Kidney (tissue), 13 donors: ENCODE measurements at regions not wholly inside any gene's neighbourhood (a gene's known extent, or its start where the extent isn't known, plus 50 kb on each side); places are given as distances from the start of the nearest gene placed in this dataset.

Experiments
- DNase-seq, 5 donors: peaks; one replicate each; pipeline ENCODE4 v3.0.0-alpha.2; 2013 to 2020
- FAIRE-seq: peaks from 2 replicates; lab custom pipeline; 2012; peaks lifted over from hg19 to GRCh38; lab: Jason Lieb, UNC
- H3K27ac ChIP-seq, 2 donors: one replicate each; pipeline ENCODE4 v1.7.0; 2013; ENCODE audit warnings: low read depth in 2 of 2, low read length in 2 of 2, inconsistent platforms in 1 of 2
- H3K27me3 ChIP-seq: one replicate; pipeline ENCODE4 v1.7.1; 2013; ENCODE audit warnings: low read length, inconsistent platforms; ENCODE audit not compliant: control insufficient read depth, insufficient read depth
- H3K36me3 ChIP-seq, 3 donors: one replicate each; pipeline versions ENCODE4 v1.7.0 to v1.7.1; 2013; ENCODE audit warnings: low read length in 3 of 3, control low read depth in 1 of 3, inconsistent platforms in 1 of 3; ENCODE audit not compliant: insufficient read depth in 3 of 3, control insufficient read depth in 2 of 3
- H3K4me1 ChIP-seq, 3 donors: one replicate each; pipeline versions ENCODE4 v1.7.0 to v1.7.1; 2013; ENCODE audit warnings: low read length in 3 of 3, inconsistent platforms in 1 of 3, low read depth in 1 of 3; ENCODE audit not compliant: control insufficient read depth in 2 of 3, insufficient read depth in 2 of 3
- H3K4me3 ChIP-seq, 3 donors: one replicate each; pipeline versions ENCODE4 v1.7.0 to v1.8.1; 2013; ENCODE audit warnings: low read length in 3 of 3, control low read depth in 1 of 3, inconsistent platforms in 1 of 3
- H3K9ac ChIP-seq, 3 donors: one replicate each; pipeline versions ENCODE4 v1.7.0 to v1.7.1; 2013; ENCODE audit warnings: low read length in 3 of 3, control low read depth in 1 of 3, inconsistent platforms in 1 of 3
- H3K9me3 ChIP-seq, 3 donors: one replicate each; pipeline versions ENCODE4 v1.7.0 to v1.7.1; 2013; ENCODE audit warnings: low read length in 3 of 3, control low read depth in 1 of 3, inconsistent platforms in 1 of 3; ENCODE audit not compliant: control insufficient read depth in 2 of 3, insufficient read depth in 1 of 3
- CTCF ChIP-seq: IDR thresholded peaks from 3 replicates; pipeline ENCODE4 v1.5.1; 2012; ENCODE audit warnings: mild to moderate bottlenecking, moderate library complexity, borderline replicate concordance; ENCODE audit not compliant: insufficient read depth; ENCODE audit errors: extremely low read depth
- intact Hi-C: fragments of 100-400 bp; cut with DNase I; formaldehyde crosslinking; loops from one replicate; pipeline ENCODE4 v1.11.1; 2022
- donor health status: control.
- donor health status: control.
- donor health status: control.
- donor health status: control.
- donor health status: control.
- donor health status: DM: yes; HTN: yes; CAD: no.
- donor health status: Normal renal cell carcinoma (clear cell type).

GRCh38 chr10:23877791-23878320 lies 331.1 kb upstream of the KIAA1217 start:
- Histone ChIP-seq H3K9me3 (no peaks in the 10 kb centered on the region), H3K4me3 (no peak overlapping the region), H3K27me3 (no peaks in the 10 kb centered on the region), H3K4me1 (no peaks in the 10 kb centered on the region), H3K9ac (no peak overlapping the region), H3K36me3 (no peaks in the 10 kb centered on the region), H3K27ac (no peak overlapping the region)
- DNase-seq (no peak), FAIRE-seq (no peak)
- intact Hi-C loops = no loop called here
- no peak for TF ChIP-seq CTCF

DNA sequence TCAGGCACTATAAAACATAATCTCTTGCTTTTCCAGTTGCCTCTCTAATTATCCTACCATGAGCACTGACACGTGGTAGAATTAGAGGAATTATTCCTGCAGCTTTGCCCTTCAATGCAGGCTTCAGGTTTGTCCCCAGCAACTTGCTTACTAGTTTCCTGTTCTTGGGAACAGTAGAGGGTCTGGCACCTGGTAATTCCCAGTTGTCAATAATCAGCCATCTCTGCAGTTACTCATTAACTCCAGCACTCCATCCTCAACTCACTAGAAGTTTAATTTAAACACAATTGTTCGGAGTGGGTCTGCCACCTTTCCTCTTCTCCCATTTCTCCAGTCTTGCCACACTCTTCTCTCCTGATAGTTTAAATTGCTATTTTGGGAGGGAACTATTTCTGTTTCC lies 324.3 kb upstream of the KIAA1217 start:
- H3K36me3 ChIP-seq = no peaks in the 10 kb centered on the region
- intact Hi-C loops = no loop called here
- no peaks in the 10 kb centered on the region for H3K9me3 ChIP-seq
- H3K4me1 ChIP-seq = no peaks in the 10 kb centered on the region
- TF ChIP-seq CTCF = no peak
- no peak overlapping the region for H3K9ac ChIP-seq
- H3K27me3 ChIP-seq = no peaks in the 10 kb centered on the region
- H3K27ac ChIP-seq = no peak overlapping the region
- H3K4me3 ChIP-seq = no peak overlapping the region
- peak in 3 of 5 donors; percentile 32 to 73 (median 73) for DNase-seq
- FAIRE-seq = no peak

DNA sequence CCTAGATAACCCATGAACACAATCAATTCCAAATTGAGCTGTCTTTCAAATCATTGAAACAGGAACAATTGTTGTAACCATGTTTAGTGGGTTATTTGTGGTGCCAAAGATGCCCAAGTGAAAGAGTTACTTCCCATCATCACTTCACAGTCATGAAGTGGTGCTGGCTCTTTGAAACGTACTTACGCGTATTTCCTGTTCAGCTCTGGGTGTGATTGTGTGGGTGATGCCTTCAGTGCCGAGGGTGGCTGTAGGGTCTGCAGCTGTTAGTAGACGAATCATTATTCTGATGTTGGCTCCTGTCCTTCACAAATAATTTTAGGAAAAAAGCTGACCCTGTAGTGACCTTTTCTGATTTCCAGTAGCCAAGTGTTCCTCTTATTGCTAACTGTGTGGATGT lies 323.1 kb upstream of the KIAA1217 start:
- no peaks in the 10 kb centered on the region for H3K9me3 ChIP-seq
- H3K9ac ChIP-seq = no peak overlapping the region
- intact Hi-C loops = no loop called here
- no peaks in the 10 kb centered on the region for H3K4me1 ChIP-seq
- TF ChIP-seq CTCF = no peak
- H3K27ac ChIP-seq = no peak overlapping the region
- DNase-seq (no peak), FAIRE-seq (no peak)
- H3K27me3 ChIP-seq = no peaks in the 10 kb centered on the region
- no peak overlapping the region for H3K4me3 ChIP-seq
- H3K36me3 ChIP-seq = no peaks in the 10 kb centered on the region

DNA sequence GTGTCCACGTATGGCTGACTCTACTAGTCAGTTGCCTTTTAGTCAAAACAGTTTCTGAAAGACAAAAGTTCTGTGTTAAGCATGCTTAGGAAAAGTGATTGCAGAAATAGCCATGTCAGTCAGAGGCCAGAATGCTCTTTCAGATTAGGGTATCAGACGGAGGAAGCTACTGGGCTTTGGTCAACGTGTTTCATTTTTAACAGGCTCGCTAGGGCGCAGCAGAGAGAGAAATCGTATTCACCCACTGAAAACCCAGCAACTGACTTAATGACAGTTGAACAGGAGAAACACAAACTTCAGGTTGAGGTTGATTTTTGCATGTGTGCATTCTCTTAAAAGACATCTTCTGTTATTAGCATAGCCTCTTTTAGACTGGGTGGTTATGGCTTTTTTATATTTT lies 322.6 kb upstream of the KIAA1217 start:
- intact Hi-C loops = no loop called here
- FAIRE-seq = no peak
- Histone ChIP-seq H3K9me3 (no peaks in the 10 kb centered on the region), H3K9ac (no peak overlapping the region), H3K4me3 (no peak overlapping the region), H3K27ac (no peak overlapping the region), H3K27me3 (no peaks in the 10 kb centered on the region), H3K36me3 (no peaks in the 10 kb centered on the region), H3K4me1 (no peaks in the 10 kb centered on the region)
- no peak for TF ChIP-seq CTCF
- no peak for DNase-seq
